ENCODE measurements at regions not wholly inside any gene's neighbourhood (a gene's known extent, or its start where the extent isn't known, plus 50 kb on each side); places are given as distances from the start of the nearest gene placed in this dataset.
"Not testable (repeated sequence)": the region's sequence is repeated elsewhere in the genome, so short reads cannot be mapped to it uniquely, and the experiment has no call there.

- Mint-ChIP-seq H3K27me3 (ENCODE audit: insufficient read depth, unreplicated experiment) (peaks cover 59% of the 10 kb centered on the region), H3K4me1 (ENCODE audit: insufficient read depth, unreplicated experiment) (no peaks in the 10 kb centered on the region), H3K36me3 (ENCODE audit: insufficient read depth, unreplicated experiment) (no peaks in the 10 kb centered on the region), H3K9me3 (ENCODE audit: unreplicated experiment) (peaks cover 8% of the 10 kb centered on the region), H3K4me3 (ENCODE audit: unreplicated experiment) (no peak overlapping the region), H3K27ac (ENCODE audit: low read depth, unreplicated experiment) (no peak overlapping the region)
- TF ChIP-seq, protein P1, sequence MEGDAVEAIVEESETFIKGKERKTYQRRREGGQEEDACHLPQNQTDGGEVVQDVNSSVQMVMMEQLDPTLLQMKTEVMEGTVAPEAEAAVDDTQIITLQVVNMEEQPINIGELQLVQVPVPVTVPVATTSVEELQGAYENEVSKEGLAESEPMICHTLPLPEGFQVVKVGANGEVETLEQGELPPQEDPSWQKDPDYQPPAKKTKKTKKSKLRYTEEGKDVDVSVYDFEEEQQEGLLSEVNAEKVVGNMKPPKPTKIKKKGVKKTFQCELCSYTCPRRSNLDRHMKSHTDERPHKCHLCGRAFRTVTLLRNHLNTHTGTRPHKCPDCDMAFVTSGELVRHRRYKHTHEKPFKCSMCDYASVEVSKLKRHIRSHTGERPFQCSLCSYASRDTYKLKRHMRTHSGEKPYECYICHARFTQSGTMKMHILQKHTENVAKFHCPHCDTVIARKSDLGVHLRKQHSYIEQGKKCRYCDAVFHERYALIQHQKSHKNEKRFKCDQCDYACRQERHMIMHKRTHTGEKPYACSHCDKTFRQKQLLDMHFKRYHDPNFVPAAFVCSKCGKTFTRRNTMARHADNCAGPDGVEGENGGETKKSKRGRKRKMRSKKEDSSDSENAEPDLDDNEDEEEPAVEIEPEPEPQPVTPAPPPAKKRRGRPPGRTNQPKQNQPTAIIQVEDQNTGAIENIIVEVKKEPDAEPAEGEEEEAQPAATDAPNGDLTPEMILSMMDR (IDR thresholded peaks at IDR 0.05; ENCODE audit: unreplicated experiment): no peak
- CTCF ChIA-PET: no interaction called here
- POLR2A ChIA-PET: no interaction called here
- BruUV-seq (replicated peaks): no TSS peak
- DNase-seq (ENCODE audit: unreplicated experiment): no peak
- intact Hi-C loops (cut with micrococcal nuclease): no loop called here
Measured at GRCh38 chrX:55867708-55868107, 150.2 kb downstream of the RRAGB start.

GRCh38 chrX:55874807-55875206 is 157.3 kb downstream of the RRAGB start:
- DNase-seq (ENCODE audit: unreplicated experiment): no peak
- no peak overlapping the region for H3K4me3 Mint-ChIP-seq (ENCODE audit: unreplicated experiment)
- no peaks in the 10 kb centered on the region for H3K36me3 Mint-ChIP-seq (ENCODE audit: insufficient read depth, unreplicated experiment)
- H3K4me1 Mint-ChIP-seq (ENCODE audit: insufficient read depth, unreplicated experiment): no peaks in the 10 kb centered on the region
- intact Hi-C loops (cut with micrococcal nuclease): no loop called here
- no TSS peak for BruUV-seq (replicated peaks)
- CTCF ChIA-PET: interaction anchor here (0.7 kb wide), 1 partner anchor 1569 kb away, joined by 3 read pairs; no protein-coding TSS in a partner anchor
- POLR2A ChIA-PET: no interaction called here
- H3K9me3 Mint-ChIP-seq (ENCODE audit: unreplicated experiment): peaks cover 17% of the 10 kb centered on the region
- TF ChIP-seq, protein P1 (IDR thresholded peaks at IDR 0.05; ENCODE audit: unreplicated experiment): no peak
- peaks cover 38% of the 10 kb centered on the region for H3K27me3 Mint-ChIP-seq (ENCODE audit: insufficient read depth, unreplicated experiment)
- H3K27ac Mint-ChIP-seq (ENCODE audit: low read depth, unreplicated experiment): no peak overlapping the region

DNA sequence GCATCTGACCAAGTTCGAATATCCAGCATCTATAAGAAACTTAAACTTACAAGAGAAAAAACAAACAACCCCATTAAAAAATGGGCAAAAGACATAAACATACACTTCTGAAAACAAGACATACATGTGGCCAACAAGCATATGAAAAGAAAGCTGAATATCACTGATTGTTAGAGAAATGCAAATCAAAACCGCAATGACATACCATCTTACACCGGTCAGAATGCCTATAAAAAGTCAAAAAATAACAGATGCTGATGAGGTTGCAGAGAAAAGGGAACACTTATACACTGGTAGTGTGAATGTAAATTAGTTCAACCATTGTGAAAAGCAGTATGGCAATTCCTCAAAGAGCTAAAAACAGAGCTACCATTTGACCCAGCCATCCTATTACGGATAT is 166.0 kb downstream of the RRAGB start:
- POLR2A ChIA-PET; BruUV-seq (replicated peaks); CTCF ChIA-PET: not testable (repeated sequence)

GRCh38 chrX:55907968-55908607 is 190.5 kb downstream of the RRAGB start:
- Mint-ChIP-seq H3K27me3 (ENCODE audit: insufficient read depth, unreplicated experiment) (peaks cover 38% of the 10 kb centered on the region), H3K4me3 (ENCODE audit: unreplicated experiment) (peak overlapping the region; percentile 55), H3K36me3 (ENCODE audit: insufficient read depth, unreplicated experiment) (no peaks in the 10 kb centered on the region), H3K4me1 (ENCODE audit: insufficient read depth, unreplicated experiment) (no peaks in the 10 kb centered on the region), H3K9me3 (ENCODE audit: unreplicated experiment) (no peaks in the 10 kb centered on the region), H3K27ac (ENCODE audit: low read depth, unreplicated experiment) (peak overlapping the region; percentile 2)
- DNase-seq (ENCODE audit: unreplicated experiment): peak; percentile 3
- ChIA-PET POLR2A (no interaction called here), CTCF (interaction anchor here (0.6 to 1.6 kb wide), 6 partner anchors 15 to 819 kb away, joined by 3 to 6 read pairs (median 3); no protein-coding TSS in a partner anchor)
- TF ChIP-seq, protein P1 (IDR thresholded peaks at IDR 0.05; ENCODE audit: unreplicated experiment): peak; percentile 4
- intact Hi-C loops (cut with micrococcal nuclease): no loop called here
- no TSS peak for BruUV-seq (replicated peaks)

More for the DNA sequence above, 166.0 kb downstream of the RRAGB start:
- H3K4me1 Mint-ChIP-seq (ENCODE audit: insufficient read depth, unreplicated experiment); H3K27ac Mint-ChIP-seq (ENCODE audit: low read depth, unreplicated experiment); H3K4me3 Mint-ChIP-seq (ENCODE audit: unreplicated experiment); DNase-seq (ENCODE audit: unreplicated experiment); H3K9me3 Mint-ChIP-seq (ENCODE audit: unreplicated experiment); intact Hi-C loops (cut with micrococcal nuclease); H3K27me3 Mint-ChIP-seq (ENCODE audit: insufficient read depth, unreplicated experiment); H3K36me3 Mint-ChIP-seq (ENCODE audit: insufficient read depth, unreplicated experiment): not testable (repeated sequence)
